Mesendoderm (in vitro differentiated cells): ENCODE measurements at regions not wholly inside any gene's neighbourhood (a gene's known extent, or its start where the extent isn't known, plus 50 kb on each side); places are given as distances from the start of the nearest gene placed in this dataset.
"Not testable (repeated sequence)": the region's sequence is repeated elsewhere in the genome, so short reads cannot be mapped to it uniquely, and the experiment has no call there.

Experiments used
- DNase-seq: peaks from one replicate; pipeline ENCODE4 v3.0.0; 2013
- H2AK5ac ChIP-seq: 2 replicates; pipeline ENCODE4 v1.6.1; 2013; ENCODE audit warnings: low read length, inconsistent platforms
- H2BK120ac ChIP-seq: 2 replicates; pipeline ENCODE4 v1.6.1; 2013; ENCODE audit warnings: low read depth, mild to moderate bottlenecking, low read length, moderate library complexity, mixed read lengths
- H2BK15ac ChIP-seq: replicated peaks from 2 replicates; pipeline ENCODE4 v1.6.1; 2013; ENCODE audit warnings: low read depth, mild to moderate bottlenecking, moderate library complexity
- H2BK5ac ChIP-seq: 2 replicates; pipeline ENCODE4 v1.6.1; 2013; ENCODE audit warnings: low read length, inconsistent platforms
- H3K18ac ChIP-seq: 2 replicates; pipeline ENCODE4 v1.6.1; 2013; ENCODE audit warnings: mild to moderate bottlenecking, low read length, mixed read lengths
- H3K23ac ChIP-seq: one replicate; pipeline ENCODE4 v1.6.1; 2013; ENCODE audit warnings: low read length
- H3K27ac ChIP-seq: 2 replicates; pipeline ENCODE4 v1.5.1; 2013; ENCODE audit warnings: low read depth, mild to moderate bottlenecking, inconsistent platforms, low read length, moderate library complexity
- H3K27me3 ChIP-seq: 2 replicates; pipeline ENCODE4 v1.6.1; 2013; ENCODE audit warnings: low read length, control low read depth, mild to moderate bottlenecking, inconsistent platforms; ENCODE audit not compliant: insufficient read depth, poor library complexity
- H3K36me3 ChIP-seq: 2 replicates; pipeline ENCODE4 v1.6.1; 2013; ENCODE audit warnings: low read length, inconsistent platforms; ENCODE audit not compliant: control insufficient read depth, insufficient read depth
- H3K4ac ChIP-seq: one replicate; pipeline ENCODE4 v1.6.1; 2013; ENCODE audit warnings: low read depth, mild to moderate bottlenecking, low read length, moderate library complexity
- H3K4me1 ChIP-seq: 2 replicates; pipeline ENCODE4 v1.6.1; 2013; ENCODE audit warnings: low read depth, low read length, inconsistent platforms; ENCODE audit not compliant: control insufficient read depth
- H3K4me2 ChIP-seq: 2 replicates; pipeline ENCODE4 v1.6.1; 2013; ENCODE audit warnings: low read length
- H3K4me3 ChIP-seq: 2 replicates; pipeline ENCODE4 v1.5.1; 2013; ENCODE audit warnings: mild to moderate bottlenecking, low read length
- H3K56ac ChIP-seq: one replicate; pipeline ENCODE4 v1.6.1; 2013; ENCODE audit warnings: low read length
- H3K79me1 ChIP-seq: 2 replicates; pipeline ENCODE4 v1.6.1; 2013; ENCODE audit warnings: low read length, inconsistent platforms
- H3K79me2 ChIP-seq: 2 replicates; pipeline ENCODE4 v1.6.1; 2013; ENCODE audit warnings: mild to moderate bottlenecking, low read length; ENCODE audit not compliant: control insufficient read depth, insufficient read depth
- H3K9ac ChIP-seq: 2 replicates; pipeline ENCODE4 v1.6.1; 2013; ENCODE audit warnings: low read length, inconsistent platforms
- H4K5ac ChIP-seq: one replicate; pipeline ENCODE4 v1.6.1; 2013; ENCODE audit warnings: low read length
- H4K8ac ChIP-seq: one replicate; pipeline ENCODE4 v1.6.1; 2013; ENCODE audit warnings: low read depth, mild to moderate bottlenecking, control low read depth, low read length, moderate library complexity
- WGBS: extraction: QIAGEN DNeasy Blood & Tissue Kit; methylation state at CpG from one replicate; pipeline ENCODE4 v1.1.7; 2013; ENCODE audit warnings: low lambda C conversion rate, missing lambda C conversion rate; ENCODE audit not compliant: insufficient coverage; ENCODE audit errors: extremely low coverage; 5-methylcytosine and 5-hydroxymethylcytosine counted together

DNA sequence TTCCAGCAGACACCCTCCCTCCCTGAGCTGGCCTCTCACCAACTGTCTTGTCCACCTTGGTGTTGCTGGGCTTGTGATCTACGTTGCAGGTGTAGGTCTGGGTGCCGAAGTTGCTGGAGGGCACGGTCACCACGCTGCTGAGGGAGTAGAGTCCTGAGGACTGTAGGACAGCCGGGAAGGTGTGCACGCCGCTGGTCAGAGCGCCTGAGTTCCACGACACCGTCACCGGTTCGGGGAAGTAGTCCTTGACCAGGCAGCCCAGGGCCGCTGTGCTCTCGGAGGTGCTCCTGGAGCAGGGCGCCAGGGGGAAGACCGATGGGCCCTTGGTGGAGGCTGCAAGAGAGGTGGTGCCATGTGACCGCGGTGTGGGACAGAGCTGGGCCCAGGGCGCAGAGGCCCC, 118.1 kb downstream of the TMEM121 start:
- H3K4me2 ChIP-seq, H2BK120ac ChIP-seq, H3K79me2 ChIP-seq, H3K4me3 ChIP-seq, H2BK15ac ChIP-seq, H3K56ac ChIP-seq, H3K23ac ChIP-seq, H2BK5ac ChIP-seq, H3K4me1 ChIP-seq, H3K27me3 ChIP-seq, H4K8ac ChIP-seq, DNase-seq, H3K27ac ChIP-seq, H4K5ac ChIP-seq, H3K36me3 ChIP-seq, H3K18ac ChIP-seq, H3K4ac ChIP-seq, H3K9ac ChIP-seq, H3K79me1 ChIP-seq, H2AK5ac ChIP-seq: not testable (repeated sequence)
- no CpG with 5 or more reads among the region's 19 CpGs for WGBS

DNA sequence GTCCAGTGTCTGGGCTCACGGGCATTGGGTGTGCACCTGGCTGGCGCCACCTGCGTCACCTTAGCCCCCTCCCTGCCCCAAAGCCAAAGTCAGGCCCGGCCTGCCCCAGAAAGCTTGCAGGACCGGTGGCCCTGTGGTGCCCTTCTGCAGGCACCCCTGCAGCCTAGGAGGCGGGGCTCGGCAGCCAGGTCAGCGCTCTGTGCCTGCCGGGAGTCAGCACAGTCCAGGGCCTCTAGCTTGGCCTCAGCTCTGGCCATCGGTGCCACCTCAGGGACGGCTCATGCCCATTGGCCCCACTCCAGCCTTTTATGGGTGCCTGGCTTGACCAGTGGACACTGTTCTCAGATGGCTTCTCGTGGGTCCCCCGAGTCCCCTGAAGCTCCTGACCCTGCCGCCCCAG, 118.5 kb downstream of the TMEM121 start:
- not testable (repeated sequence) for H3K79me2 ChIP-seq
- no CpG with 5 or more reads among the region's 14 CpGs for WGBS

DNA sequence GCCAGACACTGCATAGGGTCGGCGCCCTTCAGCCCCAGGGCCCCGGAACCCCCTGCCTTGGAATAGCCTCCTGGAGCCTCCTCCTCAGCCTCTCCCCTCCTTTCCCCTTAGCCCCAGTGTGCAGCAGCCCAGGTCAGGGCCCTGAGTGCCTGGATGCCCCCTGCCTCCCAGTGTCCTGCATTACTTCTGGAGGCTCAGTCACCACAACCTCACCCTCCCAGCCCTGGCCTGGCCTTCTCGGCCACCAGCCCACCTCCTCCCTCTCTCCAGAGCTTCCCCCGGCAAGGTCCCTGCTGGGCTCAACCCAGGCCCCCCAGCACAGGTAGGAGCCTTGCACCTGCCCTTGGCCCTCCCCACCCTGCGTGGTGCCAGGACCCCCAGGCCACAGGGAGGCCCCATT, 119.0 kb downstream of the TMEM121 start:
- no CpG with 5 or more reads among the region's 6 CpGs for WGBS

More for the DNA sequence above, 118.5 kb downstream of the TMEM121 start:
- H3K56ac ChIP-seq, H2BK5ac ChIP-seq, H3K27ac ChIP-seq, H3K9ac ChIP-seq, H3K79me1 ChIP-seq, DNase-seq, H3K4me1 ChIP-seq, H3K18ac ChIP-seq, H3K4me3 ChIP-seq, H4K5ac ChIP-seq, H3K36me3 ChIP-seq, H3K23ac ChIP-seq, H3K4ac ChIP-seq, H3K27me3 ChIP-seq, H2BK120ac ChIP-seq, H3K4me2 ChIP-seq, H2AK5ac ChIP-seq, H2BK15ac ChIP-seq, H4K8ac ChIP-seq: not testable (repeated sequence)

DNA sequence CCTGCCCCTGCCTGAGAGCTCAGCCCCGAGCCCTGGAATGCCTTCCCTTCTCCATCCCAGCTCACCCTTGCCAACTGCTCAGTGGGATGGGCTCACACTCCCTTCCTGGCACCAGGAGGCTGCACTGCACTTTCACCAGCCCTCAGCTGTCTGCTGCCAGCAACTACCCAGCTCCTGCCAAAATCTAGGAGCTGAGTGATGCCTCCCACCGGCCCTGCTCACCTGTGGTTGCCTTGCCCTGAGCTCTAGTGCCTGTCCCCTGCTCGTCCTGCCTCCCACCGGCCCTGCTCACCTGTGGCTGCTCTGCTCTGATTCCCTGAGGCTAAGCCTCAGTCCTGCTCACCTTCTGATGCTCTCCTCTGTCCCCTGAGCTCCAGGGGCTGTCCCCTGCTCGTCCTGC, 119.8 kb downstream of the TMEM121 start:
- Histone ChIP-seq H3K23ac (no peak overlapping the region), H3K27ac (no peak overlapping the region), H3K4me3 (no peak overlapping the region), H4K5ac (no peak overlapping the region), H3K4me2 (no peak overlapping the region), H2BK5ac (no peak overlapping the region), H3K36me3 (no peaks in the 10 kb centered on the region), H2BK15ac (no peak overlapping the region), H4K8ac (no peak overlapping the region), H2AK5ac (no peak overlapping the region), H3K27me3 (no peaks in the 10 kb centered on the region), H3K79me1 (no peaks in the 10 kb centered on the region), H3K18ac (no peak overlapping the region), H3K56ac (no peak overlapping the region), H3K4ac (no peak overlapping the region), H2BK120ac (no peak overlapping the region), H3K4me1 (no peaks in the 10 kb centered on the region), H3K79me2 (no peaks in the 10 kb centered on the region), H3K9ac (no peak overlapping the region)
- WGBS, result no CpG with 5 or more reads among the region's 5 CpGs
- no peak for DNase-seq

More for the DNA sequence above, 119.0 kb downstream of the TMEM121 start:
- not testable (repeated sequence) for H3K36me3 ChIP-seq, H3K4me1 ChIP-seq, H3K9ac ChIP-seq, H3K79me1 ChIP-seq, H3K56ac ChIP-seq, H3K4me2 ChIP-seq, H3K27me3 ChIP-seq, H2AK5ac ChIP-seq, H4K5ac ChIP-seq, H2BK5ac ChIP-seq, H3K79me2 ChIP-seq, DNase-seq, H2BK120ac ChIP-seq, H3K27ac ChIP-seq, H3K4me3 ChIP-seq, H3K4ac ChIP-seq, H4K8ac ChIP-seq, H3K18ac ChIP-seq, H2BK15ac ChIP-seq, H3K23ac ChIP-seq

DNA sequence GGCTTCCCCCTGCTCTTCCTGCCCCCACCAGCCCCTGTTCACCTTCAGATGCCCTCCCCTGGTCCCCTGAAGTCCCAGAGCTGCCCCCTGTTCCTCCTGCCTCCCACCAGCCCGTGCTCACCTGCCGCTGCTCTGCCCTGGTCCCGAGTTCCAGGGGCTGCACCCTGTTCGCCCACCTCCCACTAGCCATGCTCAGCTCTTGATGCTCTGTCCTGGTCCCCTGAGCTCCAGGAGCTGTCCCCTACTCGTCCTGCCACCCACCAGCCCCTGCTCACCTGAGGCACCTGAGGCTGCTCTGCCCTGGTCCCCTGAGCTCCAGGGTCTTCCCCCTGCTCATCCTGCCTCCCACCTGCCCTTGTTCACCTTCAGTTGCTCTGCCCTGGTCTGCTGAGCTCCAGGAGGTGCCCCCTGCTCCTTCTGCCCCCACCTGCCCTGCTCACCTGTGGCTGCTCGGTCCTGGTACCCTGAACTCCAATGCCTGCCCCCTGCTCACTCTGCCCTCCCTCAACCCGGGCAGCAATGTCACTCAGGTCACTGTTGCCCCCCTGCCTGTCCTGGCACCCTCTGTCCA, 120.4 kb downstream of the TMEM121 start:
- WGBS, result no CpG with 5 or more reads among the region's 7 CpGs
- not testable (repeated sequence) for H3K4me2 ChIP-seq, H3K4me1 ChIP-seq, H4K8ac ChIP-seq, H2AK5ac ChIP-seq, H3K36me3 ChIP-seq, H3K18ac ChIP-seq, DNase-seq, H3K27ac ChIP-seq, H3K4ac ChIP-seq, H3K4me3 ChIP-seq, H2BK5ac ChIP-seq, H3K23ac ChIP-seq, H3K56ac ChIP-seq, H3K79me2 ChIP-seq, H2BK15ac ChIP-seq, H4K5ac ChIP-seq, H3K9ac ChIP-seq, H3K79me1 ChIP-seq, H2BK120ac ChIP-seq, H3K27me3 ChIP-seq

DNA sequence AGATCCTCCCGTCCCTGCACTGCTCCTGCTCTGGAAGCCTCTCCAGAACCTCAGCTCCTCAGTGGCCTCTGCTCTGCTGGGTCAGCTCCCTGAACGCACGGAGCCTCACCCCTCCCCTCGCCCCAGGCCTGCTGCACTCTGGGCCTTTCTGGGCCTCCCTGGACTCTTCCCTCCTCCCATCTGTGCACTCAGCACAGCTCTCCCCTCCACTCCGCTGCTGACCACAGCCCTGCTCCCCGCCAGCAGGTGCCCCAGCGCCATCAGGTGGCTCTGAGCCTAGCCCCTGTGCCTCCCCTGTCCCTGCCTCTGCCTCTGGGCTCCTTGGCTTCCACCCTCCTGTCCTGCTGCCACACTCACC, 121.0 kb downstream of the TMEM121 start:
- not testable (repeated sequence) for H4K8ac ChIP-seq, H2AK5ac ChIP-seq, H3K56ac ChIP-seq, H3K36me3 ChIP-seq, H2BK120ac ChIP-seq, DNase-seq, H2BK15ac ChIP-seq, H3K4me1 ChIP-seq, H3K4me2 ChIP-seq, H3K23ac ChIP-seq, H4K5ac ChIP-seq, H3K79me1 ChIP-seq, H3K18ac ChIP-seq, H3K27ac ChIP-seq, H2BK5ac ChIP-seq, H3K4me3 ChIP-seq, H3K27me3 ChIP-seq, H3K9ac ChIP-seq, H3K79me2 ChIP-seq, H3K4ac ChIP-seq
- WGBS, result no CpG with 5 or more reads among the region's 7 CpGs
